Skeletal muscle tissue (tissue), 3 donors: ENCODE measurements at regions not wholly inside any gene's neighbourhood (a gene's known extent, or its start where the extent isn't known, plus 50 kb on each side); places are given as distances from the start of the nearest gene placed in this dataset.

Source experiments
- H3K27ac ChIP-seq: one replicate; pipeline ENCODE4 v1.7.0; 2013; ENCODE audit warnings: mild to moderate bottlenecking, low read depth, low read length, inconsistent platforms
- H3K27me3 ChIP-seq, 3 donors: one replicate each; pipeline ENCODE4 v1.7.0; 2013; ENCODE audit warnings: low read length in 3 of 3; ENCODE audit not compliant: control insufficient read depth in 3 of 3, insufficient read depth in 3 of 3
- H3K36me3 ChIP-seq, 3 donors: one replicate each; pipeline ENCODE4 v1.7.0; 2013; ENCODE audit warnings: low read length in 3 of 3; ENCODE audit not compliant: control insufficient read depth in 3 of 3, insufficient read depth in 3 of 3
- H3K4me1 ChIP-seq, 3 donors: one replicate each; pipeline ENCODE4 v1.7.0; 2013; ENCODE audit warnings: low read length in 3 of 3, mild to moderate bottlenecking in 3 of 3; ENCODE audit not compliant: control insufficient read depth in 3 of 3, insufficient read depth in 3 of 3
- H3K4me3 ChIP-seq, 3 donors: one replicate each; pipeline ENCODE4 v1.7.0; 2013; ENCODE audit warnings: low read length in 3 of 3
- H3K9ac ChIP-seq, 3 donors: one replicate each; pipeline ENCODE4 v1.7.0; 2013; ENCODE audit warnings: low read length in 3 of 3, mild to moderate bottlenecking in 3 of 3, moderate library complexity in 2 of 3, low read depth in 1 of 3
- H3K9me3 ChIP-seq, 3 donors: one replicate each; pipeline ENCODE4 v1.7.0; 2013; ENCODE audit warnings: low read length in 3 of 3; ENCODE audit not compliant: control insufficient read depth in 3 of 3
- donor health status: Osteomylitis.

- no peak overlapping the region for H3K27ac ChIP-seq
- no peak overlapping the region for H3K9ac ChIP-seq
- H3K4me1 ChIP-seq: no peaks in the 10 kb centered on the region
- no peak overlapping the region for H3K4me3 ChIP-seq
- no peaks in the 10 kb centered on the region for H3K9me3 ChIP-seq
- no peaks in the 10 kb centered on the region for H3K36me3 ChIP-seq
- no peaks in the 10 kb centered on the region for H3K27me3 ChIP-seq
Observed at GRCh38 chr2:161005170-161005569, 155.1 kb upstream of the TANK start.

- Histone ChIP-seq H3K9ac (no peak overlapping the region), H3K4me1 (no peaks in the 10 kb centered on the region), H3K4me3 (no peak overlapping the region), H3K27ac (no peak overlapping the region), H3K36me3 (no peaks in the 10 kb centered on the region), H3K9me3 (no peaks in the 10 kb centered on the region), H3K27me3 (no peaks in the 10 kb centered on the region)
Observed at GRCh38 chr2:161008311-161008710, 151.9 kb upstream of the TANK start.

DNA sequence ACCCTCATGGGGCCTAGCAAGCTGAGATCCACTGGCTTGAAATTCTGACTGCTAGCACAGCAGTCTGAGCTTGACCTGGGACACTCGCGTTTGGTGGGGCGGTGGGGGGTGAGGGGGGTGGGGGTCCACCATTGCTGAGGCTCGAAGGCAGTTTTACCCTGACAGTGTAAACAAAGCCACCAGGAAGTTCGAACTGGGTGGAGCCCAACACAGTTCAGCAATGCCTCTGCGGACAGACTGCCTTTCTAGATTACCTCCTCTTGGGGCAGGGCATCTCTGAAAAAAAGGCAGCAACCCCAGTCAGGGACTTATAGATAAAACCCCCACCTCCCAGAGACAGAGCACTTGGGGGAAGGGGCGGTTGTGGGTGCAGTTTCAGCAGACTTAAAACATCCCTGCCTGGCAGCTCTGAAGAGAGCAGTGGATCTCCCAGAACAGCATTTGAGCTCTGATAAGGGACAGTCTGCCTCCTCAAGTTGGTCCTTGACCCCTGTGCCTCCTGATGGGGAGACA, 149.7 kb upstream of the TANK start:
- Histone ChIP-seq H3K9ac (no peak overlapping the region), H3K4me3 (no peak overlapping the region), H3K27ac (no peak overlapping the region), H3K9me3 (no peaks in the 10 kb centered on the region), H3K4me1 (no peaks in the 10 kb centered on the region), H3K27me3 (no peaks in the 10 kb centered on the region), H3K36me3 (no peaks in the 10 kb centered on the region)

GRCh38 chr2:161017780-161018470, 142.3 kb upstream of the TANK start:
- Histone ChIP-seq H3K27ac (no peak overlapping the region), H3K4me1 (no peaks in the 10 kb centered on the region), H3K9ac (no peak overlapping the region), H3K27me3 (no peaks in the 10 kb centered on the region), H3K4me3 (no peak overlapping the region), H3K9me3 (no peaks in the 10 kb centered on the region), H3K36me3 (no peaks in the 10 kb centered on the region)

GRCh38 chr2:161019311-161019710, 140.9 kb upstream of the TANK start:
- H3K27ac ChIP-seq: no peak overlapping the region
- no peaks in the 10 kb centered on the region for H3K9me3 ChIP-seq
- H3K4me3 ChIP-seq: no peak overlapping the region
- no peak overlapping the region for H3K9ac ChIP-seq
- no peaks in the 10 kb centered on the region for H3K27me3 ChIP-seq
- H3K36me3 ChIP-seq: no peaks in the 10 kb centered on the region
- no peaks in the 10 kb centered on the region for H3K4me1 ChIP-seq

DNA sequence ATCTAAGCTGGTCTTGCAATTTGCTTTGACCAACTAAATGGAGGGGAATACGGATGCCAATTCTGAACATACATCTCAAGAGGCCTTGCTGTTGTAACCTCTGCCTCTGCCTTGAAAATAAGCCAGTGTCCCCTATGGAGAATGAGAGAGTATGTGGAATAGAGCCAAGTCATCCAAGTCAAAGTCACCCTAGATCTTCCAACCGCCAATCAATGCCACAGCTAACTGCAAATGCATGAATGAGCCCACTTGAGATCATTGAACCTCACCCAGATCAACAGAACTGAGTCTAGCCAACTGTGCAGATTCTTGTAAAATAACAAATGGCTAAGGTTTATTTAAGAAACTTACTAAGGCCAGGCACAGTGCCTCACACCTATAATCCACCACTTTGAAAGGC, 139.8 kb upstream of the TANK start:
- no peak overlapping the region for H3K9ac ChIP-seq
- no peaks in the 10 kb centered on the region for H3K4me1 ChIP-seq
- H3K9me3 ChIP-seq: no peaks in the 10 kb centered on the region
- H3K27ac ChIP-seq: no peak overlapping the region
- H3K27me3 ChIP-seq: no peaks in the 10 kb centered on the region
- no peak overlapping the region for H3K4me3 ChIP-seq
- no peaks in the 10 kb centered on the region for H3K36me3 ChIP-seq

DNA sequence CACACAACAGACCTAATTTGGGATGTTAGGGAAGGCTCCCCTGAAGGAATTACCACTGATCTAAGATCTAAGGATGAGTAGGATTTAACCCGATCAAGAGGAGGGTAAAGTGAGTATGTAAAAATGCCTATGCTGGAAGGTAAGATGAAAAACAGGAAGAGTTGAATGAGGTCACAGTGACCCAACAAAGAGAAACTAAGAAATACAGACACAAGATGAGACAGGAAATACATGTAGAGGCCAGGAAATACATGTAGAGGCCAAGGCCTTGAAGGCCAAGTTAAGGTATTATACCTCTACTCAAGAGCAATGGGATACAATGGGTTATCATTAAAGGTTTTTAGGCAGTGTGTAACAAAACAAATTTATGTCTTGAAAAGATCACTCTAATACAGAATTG, 131.6 kb upstream of the TANK start:
- H3K36me3 ChIP-seq: no peaks in the 10 kb centered on the region
- H3K27ac ChIP-seq: no peak overlapping the region
- no peak overlapping the region for H3K9ac ChIP-seq
- peaks cover 3 to 14% (median 4%) of the 10 kb centered on the region in 3 donors for H3K4me1 ChIP-seq
- no peaks in the 10 kb centered on the region for H3K27me3 ChIP-seq
- H3K9me3 ChIP-seq: no peaks in the 10 kb centered on the region
- no peak overlapping the region for H3K4me3 ChIP-seq

GRCh38 chr2:161029321-161029720, 130.9 kb upstream of the TANK start:
- Histone ChIP-seq H3K9ac (no peak overlapping the region), H3K9me3 (no peaks in the 10 kb centered on the region), H3K27me3 (no peaks in the 10 kb centered on the region), H3K27ac (no peak overlapping the region), H3K4me1 (peaks cover 3 to 14% (median 4%) of the 10 kb centered on the region in 3 donors), H3K36me3 (no peaks in the 10 kb centered on the region), H3K4me3 (no peak overlapping the region)

- H3K27ac ChIP-seq: peak overlapping the region; percentile 32
- no peak overlapping the region for H3K9ac ChIP-seq
- no peaks in the 10 kb centered on the region for H3K27me3 ChIP-seq
- peaks cover 3 to 14% (median 4%) of the 10 kb centered on the region in 3 donors for H3K4me1 ChIP-seq
- H3K9me3 ChIP-seq: no peaks in the 10 kb centered on the region
- H3K4me3 ChIP-seq: no peak overlapping the region
- H3K36me3 ChIP-seq: no peaks in the 10 kb centered on the region
Observed at GRCh38 chr2:161030260-161031063, 129.8 kb upstream of the TANK start.

DNA sequence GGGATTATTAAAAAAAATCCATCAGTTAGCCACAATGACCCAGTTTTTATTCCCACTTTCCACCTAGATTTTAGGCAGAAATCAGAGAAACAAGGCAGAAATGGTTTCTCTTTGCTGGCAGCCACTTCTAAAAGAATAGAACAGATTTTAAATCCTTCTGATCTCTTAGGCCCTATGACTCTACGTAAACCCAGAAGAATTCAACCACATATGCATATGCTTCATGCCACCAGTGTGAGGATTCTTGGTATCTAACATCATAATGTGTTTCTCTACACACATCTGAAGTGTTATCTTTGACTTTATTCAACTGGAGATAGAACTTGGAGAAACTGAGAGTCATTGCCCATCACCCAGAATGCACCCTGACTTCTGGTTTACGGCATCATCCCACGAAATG, 128.7 kb upstream of the TANK start:
- no peak overlapping the region for H3K9ac ChIP-seq
- no peaks in the 10 kb centered on the region for H3K9me3 ChIP-seq
- H3K4me1 ChIP-seq: peaks cover 3 to 14% (median 4%) of the 10 kb centered on the region in 3 donors
- H3K4me3 ChIP-seq: no peak overlapping the region
- H3K27ac ChIP-seq: no peak overlapping the region
- no peaks in the 10 kb centered on the region for H3K36me3 ChIP-seq
- H3K27me3 ChIP-seq: no peaks in the 10 kb centered on the region
